Left ventricle myocardium inferior (tissue), 1 donor: ENCODE measurements at regions not wholly inside any gene's neighbourhood (a gene's known extent, or its start where the extent isn't known, plus 50 kb on each side); places are given as distances from the start of the nearest gene placed in this dataset.

Source experiments
- DNase-seq: peaks from one replicate; pipeline ENCODE4 v3.0.0-alpha.2; 2020
- H3K27ac ChIP-seq: fragments of 200-600 bp; replicated peaks from 2 replicates; pipeline ENCODE4 v1.8.0; 2021
- H3K27me3 ChIP-seq: fragments of 200-600 bp; 2 replicates; pipeline ENCODE4 v1.8.0; 2021; ENCODE audit warnings: low read depth
- H3K36me3 ChIP-seq: fragments of 200-600 bp; 2 replicates; pipeline ENCODE4 v1.8.0; 2021
- H3K4me1 ChIP-seq: fragments of 200-600 bp; 2 replicates; pipeline ENCODE4 v1.8.0; 2021
- H3K4me3 ChIP-seq: fragments of 200-600 bp; 2 replicates; pipeline ENCODE4 v1.8.0; 2021; ENCODE audit warnings: mild to moderate bottlenecking, moderate library complexity
- H3K9me3 ChIP-seq: fragments of 200-600 bp; replicated peaks from 2 replicates; pipeline ENCODE4 v1.8.0; 2021
- intact Hi-C: fragments of 100-400 bp; cut with micrococcal nuclease; formaldehyde crosslinking; loops from one replicate; pipeline ENCODE4 v1.11.0; 2022
- TF ChIP-seq, protein P1 (sequence below): fragments of 200-600 bp; IDR thresholded peaks from 2 replicates; pipeline ENCODE4 v1.8.0; 2021; ENCODE audit warnings: antibody characterized with exemption, mild to moderate bottlenecking, borderline replicate concordance
- donor health status: DM: no; HTN: yes; CAD: no; lungs with severe emphysema.

DNA sequence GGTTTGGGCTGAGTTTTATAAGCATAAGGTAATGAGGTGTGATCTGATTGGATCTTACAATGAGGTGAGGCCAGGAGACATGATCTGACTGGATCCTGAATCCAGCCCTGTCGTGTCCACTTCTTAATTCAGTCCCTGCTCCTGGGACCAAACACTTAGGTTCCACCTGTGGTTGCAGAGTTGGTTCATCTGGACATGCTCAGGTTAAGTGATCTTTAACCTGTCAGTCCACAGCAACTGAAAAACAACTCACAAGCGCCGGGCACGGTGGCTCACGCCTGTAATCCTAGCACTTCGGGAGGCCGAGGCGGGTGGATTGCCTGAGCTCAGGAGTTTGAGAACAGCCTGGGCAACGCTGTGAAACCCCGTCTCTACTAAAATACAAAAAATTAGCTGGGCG, 679.3 kb upstream of the ALCAM start:
- DNase-seq, result no peak
- no peaks in the 10 kb centered on the region for H3K36me3 ChIP-seq
- H3K9me3 ChIP-seq, result peaks cover 58% of the 10 kb centered on the region
- H3K27ac ChIP-seq, result no peak overlapping the region
- no peaks in the 10 kb centered on the region for H3K27me3 ChIP-seq
- no peak overlapping the region for H3K4me3 ChIP-seq
- intact Hi-C loops, result no loop called here
- no peaks in the 10 kb centered on the region for H3K4me1 ChIP-seq
- TF ChIP-seq, protein P1, sequence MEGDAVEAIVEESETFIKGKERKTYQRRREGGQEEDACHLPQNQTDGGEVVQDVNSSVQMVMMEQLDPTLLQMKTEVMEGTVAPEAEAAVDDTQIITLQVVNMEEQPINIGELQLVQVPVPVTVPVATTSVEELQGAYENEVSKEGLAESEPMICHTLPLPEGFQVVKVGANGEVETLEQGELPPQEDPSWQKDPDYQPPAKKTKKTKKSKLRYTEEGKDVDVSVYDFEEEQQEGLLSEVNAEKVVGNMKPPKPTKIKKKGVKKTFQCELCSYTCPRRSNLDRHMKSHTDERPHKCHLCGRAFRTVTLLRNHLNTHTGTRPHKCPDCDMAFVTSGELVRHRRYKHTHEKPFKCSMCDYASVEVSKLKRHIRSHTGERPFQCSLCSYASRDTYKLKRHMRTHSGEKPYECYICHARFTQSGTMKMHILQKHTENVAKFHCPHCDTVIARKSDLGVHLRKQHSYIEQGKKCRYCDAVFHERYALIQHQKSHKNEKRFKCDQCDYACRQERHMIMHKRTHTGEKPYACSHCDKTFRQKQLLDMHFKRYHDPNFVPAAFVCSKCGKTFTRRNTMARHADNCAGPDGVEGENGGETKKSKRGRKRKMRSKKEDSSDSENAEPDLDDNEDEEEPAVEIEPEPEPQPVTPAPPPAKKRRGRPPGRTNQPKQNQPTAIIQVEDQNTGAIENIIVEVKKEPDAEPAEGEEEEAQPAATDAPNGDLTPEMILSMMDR, result no peak

DNA sequence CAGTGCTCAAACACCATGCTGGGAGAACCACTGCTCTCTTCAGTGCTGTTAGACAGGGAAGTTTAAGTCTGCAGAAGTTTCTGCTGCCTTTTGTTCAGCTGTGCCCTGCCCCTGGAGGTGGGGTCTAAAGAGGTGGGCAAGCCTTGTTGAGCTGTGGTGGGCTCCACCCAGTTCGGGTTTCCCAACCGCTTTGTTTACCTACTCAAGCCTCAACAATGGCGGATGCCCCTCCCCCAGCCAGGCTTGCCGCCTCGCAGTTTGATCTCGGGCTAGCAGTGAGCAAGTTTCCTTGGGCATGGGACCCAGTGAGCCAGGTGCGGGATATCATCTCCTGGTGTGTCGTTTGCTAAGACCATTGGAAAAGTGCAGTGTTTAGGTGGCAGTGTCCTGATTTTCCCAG, 670.2 kb upstream of the ALCAM start:
- Histone ChIP-seq H3K4me3 (no peak overlapping the region), H3K4me1 (no peaks in the 10 kb centered on the region), H3K27ac (no peak overlapping the region), H3K36me3 (no peaks in the 10 kb centered on the region), H3K27me3 (no peaks in the 10 kb centered on the region), H3K9me3 (peaks cover 12% of the 10 kb centered on the region)
- intact Hi-C loops, result no loop called here
- TF ChIP-seq, protein P1, result no peak
- no peak for DNase-seq

DNA sequence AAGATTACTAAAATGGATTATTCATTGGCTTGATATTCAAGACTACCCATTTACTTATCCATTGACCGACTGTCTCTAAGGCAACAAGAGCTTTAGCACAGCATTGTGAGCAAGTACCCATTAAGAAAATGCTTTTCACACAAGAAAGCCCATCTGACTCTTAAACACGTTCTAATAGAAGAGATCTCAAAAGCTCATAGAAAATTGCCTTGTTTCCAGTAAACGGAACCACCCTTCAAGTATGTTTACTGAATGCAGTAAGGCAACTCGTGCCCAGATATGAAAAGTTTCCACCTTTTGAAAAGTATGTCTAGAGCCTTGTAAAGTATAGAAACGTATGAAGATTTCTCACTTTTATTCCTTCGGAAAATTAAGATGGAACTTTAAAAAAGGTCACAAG, 655.3 kb upstream of the ALCAM start:
- H3K4me3 ChIP-seq, result no peak overlapping the region
- H3K4me1 ChIP-seq, result no peaks in the 10 kb centered on the region
- H3K27ac ChIP-seq, result no peak overlapping the region
- no peaks in the 10 kb centered on the region for H3K27me3 ChIP-seq
- H3K9me3 ChIP-seq, result no peaks in the 10 kb centered on the region
- TF ChIP-seq, protein P1, result no peak
- no peak for DNase-seq
- no peaks in the 10 kb centered on the region for H3K36me3 ChIP-seq
- intact Hi-C loops, result no loop called here

DNA sequence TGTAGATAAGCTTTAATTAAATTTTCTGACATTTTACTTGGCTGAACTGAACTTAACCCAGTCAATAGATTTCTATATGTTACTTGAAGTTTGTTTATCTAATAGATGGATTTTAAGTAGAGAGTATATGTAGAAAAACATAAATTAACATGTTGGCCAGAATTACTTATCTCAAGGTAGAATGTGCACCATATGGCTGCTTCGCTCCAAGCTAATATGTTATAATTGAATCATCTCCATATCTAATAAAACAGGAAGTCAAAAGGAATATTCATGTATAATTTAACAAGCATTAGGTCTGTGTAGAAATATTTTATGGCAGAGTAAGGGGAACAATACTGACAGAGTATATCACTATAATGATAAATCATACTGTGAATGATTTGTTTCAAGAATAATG, 650.7 kb upstream of the ALCAM start:
- no peak for DNase-seq
- intact Hi-C loops, result no loop called here

DNA sequence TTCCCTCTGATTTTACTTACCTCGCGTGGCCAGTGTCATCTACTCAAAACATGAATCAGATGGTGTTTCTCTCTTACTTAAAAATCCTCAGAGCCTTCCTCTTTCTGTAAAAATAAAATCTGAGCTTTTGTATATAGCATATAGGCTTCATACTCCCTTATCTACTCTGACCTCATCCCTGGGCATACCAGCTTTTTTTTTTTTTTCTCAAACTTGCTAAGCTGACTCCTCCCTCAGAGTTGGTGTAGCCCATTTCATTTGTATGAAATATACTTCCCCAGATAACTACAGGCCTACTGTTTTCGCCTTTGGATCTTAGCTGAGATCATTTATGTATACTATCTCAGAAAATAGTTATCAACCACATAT, 648.9 kb upstream of the ALCAM start:
- Histone ChIP-seq H3K4me1 (no peaks in the 10 kb centered on the region), H3K9me3 (peaks cover 5% of the 10 kb centered on the region), H3K4me3 (no peak overlapping the region), H3K36me3 (no peaks in the 10 kb centered on the region), H3K27me3 (no peaks in the 10 kb centered on the region), H3K27ac (no peak overlapping the region)
- intact Hi-C loops, result no loop called here
- no peak for DNase-seq
- TF ChIP-seq, protein P1, result no peak

More for the DNA sequence above, 650.7 kb upstream of the ALCAM start:
- H3K9me3 ChIP-seq, result no peaks in the 10 kb centered on the region
- H3K36me3 ChIP-seq, result no peaks in the 10 kb centered on the region
- no peaks in the 10 kb centered on the region for H3K4me1 ChIP-seq
- TF ChIP-seq, protein P1, result no peak
- no peak overlapping the region for H3K4me3 ChIP-seq
- no peak overlapping the region for H3K27ac ChIP-seq
- no peaks in the 10 kb centered on the region for H3K27me3 ChIP-seq

DNA sequence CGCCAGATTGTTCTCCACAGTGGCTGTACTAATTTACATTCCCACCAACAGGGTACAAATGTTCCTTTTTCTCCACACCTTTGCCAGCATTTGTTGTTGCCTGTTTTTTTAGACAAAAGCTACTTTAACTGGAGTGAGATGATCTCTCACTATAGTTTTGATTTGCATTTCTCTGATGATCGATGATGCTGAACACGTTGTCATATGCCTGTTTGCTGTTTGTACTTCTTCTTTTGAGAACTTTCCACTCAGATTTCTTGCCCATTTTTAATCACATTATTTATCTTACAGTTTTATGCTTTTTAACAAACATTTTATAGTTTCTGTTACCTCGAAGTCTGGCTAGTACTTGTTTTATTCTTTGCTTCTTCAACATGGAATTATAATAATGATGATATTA, 643.7 kb upstream of the ALCAM start:
- Histone ChIP-seq H3K4me3 (no peak overlapping the region), H3K27me3 (no peaks in the 10 kb centered on the region), H3K9me3 (peaks cover 15% of the 10 kb centered on the region), H3K4me1 (no peaks in the 10 kb centered on the region), H3K36me3 (no peaks in the 10 kb centered on the region), H3K27ac (no peak overlapping the region)
- no peak for DNase-seq
- intact Hi-C loops, result no loop called here
- TF ChIP-seq, protein P1, result no peak
